Neural progenitor cell (in vitro differentiated cells): ENCODE measurements at regions not wholly inside any gene's neighbourhood (a gene's known extent, or its start where the extent isn't known, plus 50 kb on each side); places are given as distances from the start of the nearest gene placed in this dataset.

Experiments used
- EZH2 ChIP-seq: fragments of 200-600 bp; sonication (generic); IDR thresholded peaks from 2 replicates; pipeline ENCODE4 v1.6.1; 2017; ENCODE audit warnings: antibody characterized with exemption, mild to moderate bottlenecking, moderate library complexity
- EZH2phosphoT487 ChIP-seq: fragments of 200-600 bp; sonication (generic); IDR thresholded peaks from 2 replicates; pipeline ENCODE4 v1.6.1; 2017; ENCODE audit warnings: antibody characterized with exemption
- TF ChIP-seq, protein P1 (sequence below): fragments of 200-600 bp; sonication (generic); IDR thresholded peaks from 2 replicates; pipeline ENCODE4 v1.5.1; 2017; ENCODE audit warnings: antibody characterized with exemption, mild to moderate bottlenecking

GRCh38 chr15:93327364-93327763 lies 238.4 kb upstream of the RGMA start:
- TF ChIP-seq, protein P1, sequence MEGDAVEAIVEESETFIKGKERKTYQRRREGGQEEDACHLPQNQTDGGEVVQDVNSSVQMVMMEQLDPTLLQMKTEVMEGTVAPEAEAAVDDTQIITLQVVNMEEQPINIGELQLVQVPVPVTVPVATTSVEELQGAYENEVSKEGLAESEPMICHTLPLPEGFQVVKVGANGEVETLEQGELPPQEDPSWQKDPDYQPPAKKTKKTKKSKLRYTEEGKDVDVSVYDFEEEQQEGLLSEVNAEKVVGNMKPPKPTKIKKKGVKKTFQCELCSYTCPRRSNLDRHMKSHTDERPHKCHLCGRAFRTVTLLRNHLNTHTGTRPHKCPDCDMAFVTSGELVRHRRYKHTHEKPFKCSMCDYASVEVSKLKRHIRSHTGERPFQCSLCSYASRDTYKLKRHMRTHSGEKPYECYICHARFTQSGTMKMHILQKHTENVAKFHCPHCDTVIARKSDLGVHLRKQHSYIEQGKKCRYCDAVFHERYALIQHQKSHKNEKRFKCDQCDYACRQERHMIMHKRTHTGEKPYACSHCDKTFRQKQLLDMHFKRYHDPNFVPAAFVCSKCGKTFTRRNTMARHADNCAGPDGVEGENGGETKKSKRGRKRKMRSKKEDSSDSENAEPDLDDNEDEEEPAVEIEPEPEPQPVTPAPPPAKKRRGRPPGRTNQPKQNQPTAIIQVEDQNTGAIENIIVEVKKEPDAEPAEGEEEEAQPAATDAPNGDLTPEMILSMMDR: no peak
- TF ChIP-seq EZH2: no peak
- no peak for TF ChIP-seq EZH2phosphoT487
